ENCODE measurements at regions not wholly inside any gene's neighbourhood (a gene's known extent, or its start where the extent isn't known, plus 50 kb on each side); places are given as distances from the start of the nearest gene placed in this dataset.

DNA sequence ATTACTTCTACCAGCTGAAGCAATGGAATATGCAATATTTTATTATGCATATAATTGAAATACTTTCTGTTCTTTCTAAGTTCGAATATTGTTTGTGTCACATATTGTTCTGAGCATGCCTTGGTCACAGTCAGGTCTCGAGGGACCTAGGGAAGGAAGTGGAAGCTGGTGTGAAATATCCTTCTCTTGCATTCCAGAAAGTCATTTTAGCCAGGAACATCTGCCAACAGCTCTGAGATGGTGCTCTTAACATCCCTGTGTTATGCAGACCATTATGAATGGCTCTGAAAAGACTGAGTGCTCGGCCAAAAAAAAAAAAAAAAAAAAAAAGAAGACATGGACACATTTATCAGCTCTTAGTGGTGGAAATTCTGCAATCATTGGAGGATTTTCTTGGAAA, 132.7 kb upstream of the JAG1 start:
- no peak for TF ChIP-seq POLR2A (IDR thresholded peaks at IDR 0.05; ENCODE audit: low read depth, low read length)
- TF ChIP-seq POLR2AphosphoS5 (IDR thresholded peaks at IDR 0.05; ENCODE audit: low read depth, low read length): no peak
- TF ChIP-seq SPI1 (IDR thresholded peaks at IDR 0.05; ENCODE audit: low read depth, low read length): no peak
- TF ChIP-seq PAX5 (IDR thresholded peaks at IDR 0.05; ENCODE audit: insufficient read depth, low read length, severe bottlenecking): no peak
- no peak for TF ChIP-seq TAF1 (IDR thresholded peaks at IDR 0.05; ENCODE audit: low read depth, low read length)
